CD4-positive, alpha-beta T cell treated with Interleukin-4 for 4 hours (primary cell): ENCODE measurements at regions not wholly inside any gene's neighbourhood (a gene's known extent, or its start where the extent isn't known, plus 50 kb on each side); places are given as distances from the start of the nearest gene placed in this dataset.
"Not testable (repeated sequence)": the region's sequence is repeated elsewhere in the genome, so short reads cannot be mapped to it uniquely, and the experiment has no call there.

Experiments
- DNase-seq: peaks from one replicate; pipeline ENCODE4 v3.0.0-alpha.2; 2020

GRCh38 chr2:57444752-57445430 is 601.7 kb upstream of the VRK2 start:
- DNase-seq: no peak

- no peak for DNase-seq
Measured at GRCh38 chr2:57448816-57449215, 597.8 kb upstream of the VRK2 start.

GRCh38 chr2:57450170-57450569 is 596.4 kb upstream of the VRK2 start:
- no peak for DNase-seq

- no peak for DNase-seq
Measured at GRCh38 chr2:57452634-57453033, 594.0 kb upstream of the VRK2 start.

- DNase-seq: no peak
Measured at GRCh38 chr2:57453945-57454344, 592.7 kb upstream of the VRK2 start.

- DNase-seq: no peak
Measured at GRCh38 chr2:57460396-57461276, 586.0 kb upstream of the VRK2 start.

- no peak for DNase-seq
Measured at GRCh38 chr2:57461624-57462023, 585.0 kb upstream of the VRK2 start.

GRCh38 chr2:57465067-57465466 is 581.5 kb upstream of the VRK2 start:
- DNase-seq: no peak

- no peak for DNase-seq
Measured at GRCh38 chr2:57465967-57466366, 580.6 kb upstream of the VRK2 start.

- DNase-seq: no peak
Measured at GRCh38 chr2:57475391-57475790, 571.2 kb upstream of the VRK2 start.

GRCh38 chr2:57479981-57480380 is 566.6 kb upstream of the VRK2 start:
- DNase-seq: no peak

- DNase-seq: no peak
Measured at GRCh38 chr2:57488061-57488460, 558.5 kb upstream of the VRK2 start.

- no peak for DNase-seq
Measured at GRCh38 chr2:57490741-57491140, 555.9 kb upstream of the VRK2 start.

GRCh38 chr2:57491213-57491612 is 555.4 kb upstream of the VRK2 start:
- DNase-seq: no peak

GRCh38 chr2:57493966-57494365 is 552.6 kb upstream of the VRK2 start:
- DNase-seq: not testable (repeated sequence)

GRCh38 chr2:57497489-57498096 is 549.0 kb upstream of the VRK2 start:
- DNase-seq: peak; percentile 4

- DNase-seq: no peak
Measured at GRCh38 chr2:57504787-57505186, 541.8 kb upstream of the VRK2 start.

GRCh38 chr2:57509189-57509588 is 537.4 kb upstream of the VRK2 start:
- DNase-seq: no peak

GRCh38 chr2:57510704-57511103 is 535.9 kb upstream of the VRK2 start:
- DNase-seq: no peak

GRCh38 chr2:57515366-57515765 is 531.2 kb upstream of the VRK2 start:
- DNase-seq: no peak

GRCh38 chr2:57516698-57517340 is 529.8 kb upstream of the VRK2 start:
- peak; percentile 11 for DNase-seq

- DNase-seq: no peak
Measured at GRCh38 chr2:57523304-57523703, 523.3 kb upstream of the VRK2 start.

- no peak for DNase-seq
Measured at GRCh38 chr2:57527685-57528084, 518.9 kb upstream of the VRK2 start.
